Trophoblast cell (in vitro differentiated cells and primary cell): ENCODE measurements at regions not wholly inside any gene's neighbourhood (a gene's known extent, or its start where the extent isn't known, plus 50 kb on each side); places are given as distances from the start of the nearest gene placed in this dataset.
A peak's percentile ranks its signal among the peaks of the same experiment; 100 is the strongest.

Experiments
- DNase-seq, 2 donors: peaks; one replicate each; pipeline ENCODE4 v3.0.0-alpha.2; 2016
- H2AFZ ChIP-seq: 2 replicates; pipeline ENCODE4 v1.6.1; 2013; ENCODE audit warnings: low read length, moderate library complexity, mild to moderate bottlenecking; ENCODE audit not compliant: insufficient read depth, poor library complexity
- H2AK5ac ChIP-seq: 2 replicates; pipeline ENCODE4 v1.6.1; 2013; ENCODE audit warnings: mild to moderate bottlenecking, low read length
- H2BK120ac ChIP-seq: 2 replicates; pipeline ENCODE4 v1.6.1; 2013; ENCODE audit warnings: low read length, mild to moderate bottlenecking, moderate library complexity; ENCODE audit not compliant: insufficient read depth, poor library complexity
- H2BK12ac ChIP-seq: 2 replicates; pipeline ENCODE4 v1.6.1; 2013; ENCODE audit warnings: mild to moderate bottlenecking, low read length, moderate library complexity
- H2BK5ac ChIP-seq: 2 replicates; pipeline ENCODE4 v1.6.1; 2013; ENCODE audit warnings: low read length, low read depth, moderate library complexity, mild to moderate bottlenecking; ENCODE audit not compliant: poor library complexity
- H3K14ac ChIP-seq: 2 replicates; pipeline ENCODE4 v1.6.1; 2013; ENCODE audit warnings: mild to moderate bottlenecking, low read length
- H3K18ac ChIP-seq: 2 replicates; pipeline ENCODE4 v1.6.1; 2013; ENCODE audit warnings: mild to moderate bottlenecking, low read length
- H3K23ac ChIP-seq: 2 replicates; pipeline ENCODE4 v1.6.1; 2013; ENCODE audit warnings: low read length
- H3K27ac ChIP-seq: 2 replicates; pipeline ENCODE4 v1.5.1; 2013; ENCODE audit warnings: low read depth, mild to moderate bottlenecking, inconsistent platforms, low read length, moderate library complexity
- H3K27me3 ChIP-seq: 2 replicates; pipeline ENCODE4 v1.6.1; 2013; ENCODE audit warnings: inconsistent platforms, mild to moderate bottlenecking, low read length, moderate library complexity; ENCODE audit not compliant: insufficient read depth
- H3K36me3 ChIP-seq, 2 experiments: 1 replicate in 1 of 2; 2 replicates in 1 of 2; pipeline ENCODE4 v1.6.1; 2013; ENCODE audit warnings: low read length in 2 of 2, mild to moderate bottlenecking in 2 of 2, moderate library complexity in 1 of 2; ENCODE audit not compliant: insufficient read depth in 2 of 2, control insufficient read depth in 1 of 2
- H3K4ac ChIP-seq: 2 replicates; pipeline ENCODE4 v1.6.1; 2013; ENCODE audit warnings: low read depth, mild to moderate bottlenecking, low read length, moderate library complexity
- H3K4me1 ChIP-seq, 2 experiments: 1 replicate in 1 of 2; 2 replicates in 1 of 2; pipeline ENCODE4 v1.6.1; 2013; ENCODE audit warnings: low read length in 2 of 2, mild to moderate bottlenecking in 2 of 2, moderate library complexity in 1 of 2; ENCODE audit not compliant: insufficient read depth in 2 of 2, control insufficient read depth in 1 of 2
- H3K4me2 ChIP-seq: 2 replicates; pipeline ENCODE4 v1.6.1; 2013; ENCODE audit warnings: inconsistent platforms, mild to moderate bottlenecking, low read length, moderate library complexity
- H3K4me3 ChIP-seq: 2 replicates; pipeline ENCODE4 v1.5.1; 2013; ENCODE audit warnings: mild to moderate bottlenecking, low read depth, low read length, inconsistent platforms
- H3K79me1 ChIP-seq: one replicate; pipeline ENCODE4 v1.6.1; 2013; ENCODE audit warnings: low read length
- H3K79me2 ChIP-seq: 2 replicates; pipeline ENCODE4 v1.6.1; 2013; ENCODE audit warnings: low read length, mild to moderate bottlenecking; ENCODE audit not compliant: control insufficient read depth, insufficient read depth, poor library complexity
- H3K9ac ChIP-seq: 2 replicates; pipeline ENCODE4 v1.6.1; 2013; ENCODE audit warnings: mild to moderate bottlenecking, low read length
- H3K9me3 ChIP-seq: 2 replicates; pipeline ENCODE4 v1.6.1; 2013; ENCODE audit warnings: low read depth, mild to moderate bottlenecking, control low read depth, inconsistent platforms, low read length; ENCODE audit not compliant: insufficient read depth
- H4K12ac ChIP-seq: 2 replicates; pipeline ENCODE4 v1.6.1; 2013; ENCODE audit warnings: low read depth, mild to moderate bottlenecking, low read length, moderate library complexity
- H4K8ac ChIP-seq: 2 replicates; pipeline ENCODE4 v1.6.1; 2013; ENCODE audit warnings: low read depth, mild to moderate bottlenecking, low read length, moderate library complexity
- H4K91ac ChIP-seq: one replicate; pipeline ENCODE4 v1.6.1; 2013; ENCODE audit warnings: low read depth, mild to moderate bottlenecking, low read length, moderate library complexity
- WGBS: extraction: QIAGEN DNeasy Blood & Tissue Kit; methylation state at CpG from one replicate; pipeline ENCODE4 v1.1.7; 2013; ENCODE audit warnings: missing lambda C conversion rate; ENCODE audit not compliant: insufficient read length, insufficient coverage; ENCODE audit errors: extremely low coverage; 5-methylcytosine and 5-hydroxymethylcytosine counted together

- Histone ChIP-seq H3K18ac (no peak overlapping the region), H3K4me2 (no peak overlapping the region), H3K36me3 (no peaks in the 10 kb centered on the region), H3K79me2 (no peaks in the 10 kb centered on the region), H3K14ac (no peak overlapping the region), H3K4me3 (no peak overlapping the region), H3K4ac (no peak overlapping the region), H4K12ac (no peak overlapping the region), H3K9ac (no peak overlapping the region), H3K9me3 (no peaks in the 10 kb centered on the region), H2BK12ac (no peak overlapping the region), H4K8ac (no peak overlapping the region), H2BK120ac (no peak overlapping the region), H3K27me3 (no peaks in the 10 kb centered on the region), H4K91ac (no peak overlapping the region), H2BK5ac (no peak overlapping the region), H2AK5ac (no peak overlapping the region), H3K4me1 (peaks cover 3 to 8% of the 10 kb centered on the region in 2 experiments), H3K23ac (no peak overlapping the region), H2AFZ (no peak overlapping the region), H3K79me1 (no peaks in the 10 kb centered on the region), H3K27ac (no peak overlapping the region)
- WGBS: no CpG with 5 or more reads among the region's 2 CpGs
- peak in 1 of 2 donors; percentile 9 for DNase-seq
Measured at GRCh38 chr2:37464067-37464466, 119.6 kb downstream of the QPCT start.

GRCh38 chr2:37466533-37467222, 122.2 kb downstream of the QPCT start:
- no peak overlapping the region for H2AK5ac ChIP-seq
- H3K4me2 ChIP-seq: no peak overlapping the region
- DNase-seq: no peak
- no peak overlapping the region for H3K4me3 ChIP-seq
- no peak overlapping the region for H3K4ac ChIP-seq
- H3K27ac ChIP-seq: no peak overlapping the region
- no peaks in the 10 kb centered on the region for H3K79me2 ChIP-seq
- H3K23ac ChIP-seq: no peak overlapping the region
- H3K79me1 ChIP-seq: no peaks in the 10 kb centered on the region
- no peak overlapping the region for H3K9ac ChIP-seq
- WGBS: no CpG with 5 or more reads among the region's 1 CpG
- H4K91ac ChIP-seq: no peak overlapping the region
- no peak overlapping the region for H4K8ac ChIP-seq
- H4K12ac ChIP-seq: no peak overlapping the region
- H2BK120ac ChIP-seq: no peak overlapping the region
- no peak overlapping the region for H3K14ac ChIP-seq
- H3K4me1 ChIP-seq: no peaks in the 10 kb centered on the region
- H3K27me3 ChIP-seq: no peaks in the 10 kb centered on the region
- no peak overlapping the region for H2AFZ ChIP-seq
- no peak overlapping the region for H2BK12ac ChIP-seq
- H3K9me3 ChIP-seq: no peaks in the 10 kb centered on the region
- H3K18ac ChIP-seq: no peak overlapping the region
- no peaks in the 10 kb centered on the region for H3K36me3 ChIP-seq
- H2BK5ac ChIP-seq: no peak overlapping the region

GRCh38 chr2:37468170-37468569, 123.7 kb downstream of the QPCT start:
- Histone ChIP-seq H2BK5ac (no peak overlapping the region), H3K79me1 (no peaks in the 10 kb centered on the region), H3K9me3 (no peaks in the 10 kb centered on the region), H4K8ac (no peak overlapping the region), H3K27me3 (no peaks in the 10 kb centered on the region), H3K4me1 (no peaks in the 10 kb centered on the region), H2BK120ac (no peak overlapping the region), H3K79me2 (no peaks in the 10 kb centered on the region), H3K36me3 (no peaks in the 10 kb centered on the region), H3K4me3 (no peak overlapping the region), H4K91ac (no peak overlapping the region), H3K4me2 (no peak overlapping the region), H2AK5ac (no peak overlapping the region), H3K18ac (no peak overlapping the region), H3K23ac (no peak overlapping the region), H3K4ac (no peak overlapping the region), H4K12ac (no peak overlapping the region), H2AFZ (no peak overlapping the region), H3K9ac (no peak overlapping the region), H3K27ac (no peak overlapping the region), H2BK12ac (no peak overlapping the region), H3K14ac (no peak overlapping the region)
- WGBS: no CpG with 5 or more reads among the region's 4 CpGs
- DNase-seq: no peak

GRCh38 chr2:37469126-37469525, 124.7 kb downstream of the QPCT start:
- Histone ChIP-seq H4K12ac (no peak overlapping the region), H3K79me1 (no peaks in the 10 kb centered on the region), H3K79me2 (no peaks in the 10 kb centered on the region), H2BK5ac (no peak overlapping the region), H3K4me1 (no peaks in the 10 kb centered on the region), H2AFZ (no peak overlapping the region), H3K36me3 (no peaks in the 10 kb centered on the region), H3K23ac (no peak overlapping the region), H3K14ac (no peak overlapping the region), H3K4me3 (no peak overlapping the region), H2BK120ac (no peak overlapping the region), H3K9ac (no peak overlapping the region), H2AK5ac (no peak overlapping the region), H3K27ac (no peak overlapping the region), H3K9me3 (no peaks in the 10 kb centered on the region), H3K27me3 (no peaks in the 10 kb centered on the region), H3K4me2 (no peak overlapping the region), H3K18ac (no peak overlapping the region), H4K91ac (no peak overlapping the region), H3K4ac (no peak overlapping the region), H2BK12ac (no peak overlapping the region), H4K8ac (no peak overlapping the region)
- no peak for DNase-seq
- WGBS: no CpG with 5 or more reads among the region's 1 CpG
